Upper lobe of left lung (tissue), 6 donors: ENCODE measurements at regions not wholly inside any gene's neighbourhood (a gene's known extent, or its start where the extent isn't known, plus 50 kb on each side); places are given as distances from the start of the nearest gene placed in this dataset.

ENCODE experiments used
- ATAC-seq, 2 donors: fragments of 200-7000 bp; cut with Tn5 transposase; one replicate each; pipeline ENCODE4 v1.9.1; 2022; ENCODE audit warnings: mild to moderate bottlenecking in 2 of 2, moderate library complexity in 2 of 2; ENCODE audit not compliant: low FRiP score in 2 of 2
- DNase-seq, 2 donors: peaks; one replicate each; pipeline ENCODE4 v3.0.0-alpha.2; 2019 to 2020
- H3K27ac ChIP-seq, 4 donors: fragments of 200-600 bp; sonication (generic); one replicate each; pipeline ENCODE4 v1.5.1; 2016 to 2019
- H3K27me3 ChIP-seq, 4 donors: fragments of 200-600 bp; sonication (generic); one replicate each; pipeline ENCODE4 v1.5.1; 2017 to 2019
- H3K36me3 ChIP-seq, 4 donors: fragments of 200-600 bp; sonication (generic); one replicate each; pipeline ENCODE4 v1.5.1; 2016 to 2019
- H3K4me1 ChIP-seq, 4 donors: fragments of 200-600 bp; sonication (generic); one replicate each; pipeline ENCODE4 v1.5.1; 2018 to 2019
- H3K4me3 ChIP-seq, 4 donors: fragments of 200-600 bp; sonication (generic); one replicate each; pipeline ENCODE4 v1.5.1; 2017 to 2019; ENCODE audit warnings: mild to moderate bottlenecking in 2 of 4, moderate library complexity in 1 of 4
- H3K9me3 ChIP-seq, 4 donors: fragments of 200-600 bp; sonication (generic); one replicate each; pipeline ENCODE4 v1.5.1; 2018 to 2019
- CTCF ChIP-seq, 6 experiments: fragments of 450-650 bp in 4 of 6; fragments of 200-600 bp in 2 of 6; sonication (generic) in 2 of 6; IDR thresholded peaks; one replicate each; pipeline ENCODE4 v1.5.1; 2016 to 2019; ENCODE audit warnings: antibody characterized with exemption in 6 of 6
- EP300 ChIP-seq, 4 donors: sonication (generic); formaldehyde crosslinking; IDR thresholded peaks; one replicate each; pipeline ENCODE4 v1.5.1; 2017; ENCODE audit warnings: antibody characterized with exemption in 4 of 4, control low read depth in 2 of 4
- POLR2A ChIP-seq, 4 donors: fragments of 450-650 bp; IDR thresholded peaks; one replicate each; pipeline ENCODE4 v1.5.1; 2016 to 2017; ENCODE audit warnings: antibody characterized with exemption in 4 of 4, mild to moderate bottlenecking in 2 of 4
- POLR2AphosphoS5 ChIP-seq, 2 donors: sonication (generic); formaldehyde crosslinking; IDR thresholded peaks; one replicate each; pipeline ENCODE4 v1.5.1; 2017; ENCODE audit warnings: antibody characterized with exemption in 2 of 2
- WGBS, 2 donors: methylation state at CpG; one replicate each; pipeline ENCODE4 v1.1.5; 2017 to 2018; 5-methylcytosine and 5-hydroxymethylcytosine counted together
- donor health status: DM: no; HTN: no; CAD: no; lungs with moderate emphysema.
- donor health status: DM: no; HTN: yes; CAD: no; lungs with severe emphysema.

DNA sequence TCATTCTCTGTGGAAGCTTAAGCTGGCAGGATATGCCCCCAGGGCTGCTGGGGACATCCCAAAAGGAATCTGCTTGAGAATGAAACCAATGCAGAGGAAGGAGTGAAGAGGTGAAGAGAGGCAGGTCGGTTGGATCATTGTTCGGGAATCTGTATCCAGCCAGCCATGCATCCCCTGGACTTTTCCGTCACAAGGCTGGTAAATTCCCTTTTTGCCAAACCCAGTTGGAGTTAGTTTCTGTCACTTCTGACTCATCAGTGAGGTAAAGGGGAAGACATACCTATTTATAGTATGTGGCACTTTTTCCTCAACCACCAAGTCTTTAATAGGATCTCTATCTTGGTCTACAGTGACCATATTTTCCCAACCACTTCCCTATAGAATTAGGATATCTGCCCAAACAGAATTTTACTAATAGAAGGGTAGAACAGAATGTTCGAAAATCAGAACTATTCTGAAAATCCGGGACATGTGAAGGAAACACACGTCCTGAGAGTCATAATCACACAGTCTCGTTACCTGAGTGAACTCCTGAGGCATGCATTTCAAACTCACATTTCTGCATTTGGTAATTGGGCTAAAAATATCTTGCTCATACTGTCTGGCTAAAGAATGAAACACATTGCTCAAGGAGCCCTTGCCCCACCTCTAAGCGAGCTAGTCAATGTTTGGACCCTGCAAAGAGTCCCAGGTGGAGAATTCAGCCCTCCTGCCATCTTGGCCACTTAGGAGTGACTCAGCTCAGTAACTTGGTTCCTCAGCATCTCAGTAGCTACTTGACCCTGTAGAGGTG, 289.7 kb upstream of the ADAMTS9 start:
- no peaks in the 10 kb centered on the region for H3K9me3 ChIP-seq

GRCh38 chr3:64976456-64976855, 288.7 kb upstream of the ADAMTS9 start:
- ATAC-seq (no peak), DNase-seq (no peak)
- no peak for TF ChIP-seq POLR2A (IDR thresholded peaks at IDR 0.05)
- no peak for TF ChIP-seq EP300 (IDR thresholded peaks at IDR 0.05)
- TF ChIP-seq POLR2AphosphoS5 (IDR thresholded peaks at IDR 0.05), result no peak
- no peak for TF ChIP-seq CTCF (IDR thresholded peaks at IDR 0.05)
- no peaks in the 10 kb centered on the region for H3K4me1 ChIP-seq
- WGBS, 2 donors, result 71 to 81% methylated on average over 4 of the region's 4 CpGs
- no peaks in the 10 kb centered on the region for H3K27me3 ChIP-seq
- no peaks in the 10 kb centered on the region for H3K9me3 ChIP-seq
- H3K27ac ChIP-seq, result no peak overlapping the region
- H3K4me3 ChIP-seq, result no peak overlapping the region
- peaks cover 0 to 6% (median 0%) of the 10 kb centered on the region in 4 donors for H3K36me3 ChIP-seq

More for the DNA sequence above, 289.7 kb upstream of the ADAMTS9 start:
- Histone ChIP-seq H3K4me3 (no peak overlapping the region), H3K36me3 (peaks cover 0 to 6% (median 0%) of the 10 kb centered on the region in 4 donors), H3K4me1 (no peaks in the 10 kb centered on the region), H3K27me3 (no peaks in the 10 kb centered on the region), H3K27ac (no peak overlapping the region)
- TF ChIP-seq POLR2AphosphoS5 (IDR thresholded peaks at IDR 0.05) (no peak), EP300 (IDR thresholded peaks at IDR 0.05) (no peak), POLR2A (IDR thresholded peaks at IDR 0.05) (no peak), CTCF (IDR thresholded peaks at IDR 0.05) (no peak)
- 89 to 92% methylated on average over 8 of the region's 8 CpGs for WGBS, 2 donors
- no peak for ATAC-seq
- no peak for DNase-seq

DNA sequence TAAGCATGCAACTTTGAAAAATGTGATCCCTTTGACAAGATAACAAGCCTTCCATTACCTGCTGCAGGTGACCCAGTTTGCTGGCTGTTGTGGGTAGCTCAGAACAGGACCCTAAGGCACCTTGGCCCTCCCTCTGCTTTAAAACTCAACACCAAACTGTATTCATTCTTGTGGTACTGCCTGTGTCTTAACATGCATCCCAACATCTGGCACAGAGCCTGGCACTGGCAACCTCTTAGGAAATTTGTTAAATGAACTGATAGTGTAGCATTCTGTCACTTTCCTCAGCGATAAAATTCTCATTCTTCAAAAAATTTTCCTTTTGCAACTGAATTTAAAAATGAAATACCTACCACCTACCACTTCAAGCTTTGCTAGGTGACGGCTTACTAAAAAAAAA, 287.3 kb upstream of the ADAMTS9 start:
- 80% methylated on average over 2 of the region's 2 CpGs for WGBS, 2 donors
- DNase-seq (no peak), ATAC-seq (no peak)
- no peaks in the 10 kb centered on the region for H3K27me3 ChIP-seq
- H3K4me3 ChIP-seq, result no peak overlapping the region
- H3K36me3 ChIP-seq, result peaks cover 0 to 6% (median 0%) of the 10 kb centered on the region in 4 donors
- H3K4me1 ChIP-seq, result no peaks in the 10 kb centered on the region
- no peaks in the 10 kb centered on the region for H3K9me3 ChIP-seq
- no peak for TF ChIP-seq POLR2AphosphoS5 (IDR thresholded peaks at IDR 0.05)
- no peak for TF ChIP-seq POLR2A (IDR thresholded peaks at IDR 0.05)
- TF ChIP-seq EP300 (IDR thresholded peaks at IDR 0.05), result no peak
- TF ChIP-seq CTCF (IDR thresholded peaks at IDR 0.05), result no peak
- H3K27ac ChIP-seq, result no peak overlapping the region

GRCh38 chr3:64974401-64974800, 286.6 kb upstream of the ADAMTS9 start:
- Histone ChIP-seq H3K27ac (no peak overlapping the region), H3K27me3 (no peaks in the 10 kb centered on the region), H3K36me3 (peaks cover 0 to 6% (median 0%) of the 10 kb centered on the region in 4 donors), H3K4me1 (no peaks in the 10 kb centered on the region), H3K4me3 (no peak overlapping the region), H3K9me3 (no peaks in the 10 kb centered on the region)
- WGBS, 2 donors, result 82 to 91% methylated on average over 5 of the region's 5 CpGs
- DNase-seq, result no peak
- TF ChIP-seq CTCF (IDR thresholded peaks at IDR 0.05) (no peak), POLR2A (IDR thresholded peaks at IDR 0.05) (no peak), EP300 (IDR thresholded peaks at IDR 0.05) (no peak), POLR2AphosphoS5 (IDR thresholded peaks at IDR 0.05) (no peak)
- ATAC-seq, result no peak

GRCh38 chr3:64972793-64973192, 285.0 kb upstream of the ADAMTS9 start:
- ATAC-seq, result no peak
- no peaks in the 10 kb centered on the region for H3K9me3 ChIP-seq
- TF ChIP-seq CTCF (IDR thresholded peaks at IDR 0.05) (no peak), POLR2A (IDR thresholded peaks at IDR 0.05) (no peak), EP300 (IDR thresholded peaks at IDR 0.05) (no peak), POLR2AphosphoS5 (IDR thresholded peaks at IDR 0.05) (no peak)
- 66 to 83% methylated on average over 1 of the region's 1 CpG for WGBS, 2 donors
- H3K4me3 ChIP-seq, result no peak overlapping the region
- peaks cover 0 to 6% (median 0%) of the 10 kb centered on the region in 4 donors for H3K36me3 ChIP-seq
- no peaks in the 10 kb centered on the region for H3K27me3 ChIP-seq
- H3K27ac ChIP-seq, result no peak overlapping the region
- no peaks in the 10 kb centered on the region for H3K4me1 ChIP-seq
- DNase-seq, result no peak
